Cardiac muscle cell (in vitro differentiated cells and primary cell): ENCODE measurements at regions not wholly inside any gene's neighbourhood (a gene's known extent, or its start where the extent isn't known, plus 50 kb on each side); places are given as distances from the start of the nearest gene placed in this dataset.

Experiments used
- DNase-seq, 2 donors: peaks; one replicate each; pipeline versions ENCODE4 v3.0.0 to v3.0.0-alpha.2; 2010 to 2017; ENCODE audit warnings: low read depth in 1 of 2, low spot score in 1 of 2
- H3K27ac ChIP-seq: fragments of 200-600 bp; sonication (generic); 2 replicates; pipeline ENCODE4 v1.5.1; 2016
- H3K27me3 ChIP-seq: fragments of 200-600 bp; sonication (generic); 2 replicates; pipeline ENCODE4 v1.6.0; 2016; ENCODE audit warnings: control low read depth
- H3K36me3 ChIP-seq: fragments of 200-600 bp; sonication (generic); 2 replicates; pipeline ENCODE4 v1.5.1; 2016; ENCODE audit warnings: control low read depth
- H3K4me1 ChIP-seq: fragments of 200-600 bp; sonication (generic); 2 replicates; pipeline ENCODE4 v1.8.1; 2017; ENCODE audit warnings: low read depth, mild to moderate bottlenecking, mixed run types
- H3K4me3 ChIP-seq: fragments of 200-600 bp; sonication (generic); 2 replicates; pipeline ENCODE4 v1.5.1; 2016; ENCODE audit warnings: mild to moderate bottlenecking
- H3K9me3 ChIP-seq: fragments of 200-600 bp; sonication (generic); 2 replicates; pipeline ENCODE4 v1.5.1; 2017; ENCODE audit warnings: low read depth, mild to moderate bottlenecking, control low read depth
- CTCF ChIP-seq: IDR thresholded peaks from 2 replicates; pipeline ENCODE4 v1.5.1; 2012; ENCODE audit warnings: low read depth, mild to moderate bottlenecking, low read length

GRCh38 chr3:187518207-187518606, 150.0 kb downstream of the RTP4 start:
- H3K27ac ChIP-seq: no peak overlapping the region
- H3K27me3 ChIP-seq: no peaks in the 10 kb centered on the region
- H3K4me1 ChIP-seq: no peaks in the 10 kb centered on the region
- H3K9me3 ChIP-seq: no peaks in the 10 kb centered on the region
- H3K4me3 ChIP-seq: no peak overlapping the region
- TF ChIP-seq CTCF: no peak
- H3K36me3 ChIP-seq: no peaks in the 10 kb centered on the region
- DNase-seq: no peak

- no peak overlapping the region for H3K4me3 ChIP-seq
- no peak overlapping the region for H3K27ac ChIP-seq
- peaks cover 4% of the 10 kb centered on the region for H3K9me3 ChIP-seq
- DNase-seq: no peak
- H3K36me3 ChIP-seq: no peaks in the 10 kb centered on the region
- no peak for TF ChIP-seq CTCF
- H3K4me1 ChIP-seq: no peaks in the 10 kb centered on the region
- no peaks in the 10 kb centered on the region for H3K27me3 ChIP-seq
These were observed 148.4 kb downstream of the RTP4 start for GRCh38 chr3:187516446-187517185.

GRCh38 chr3:187507905-187508304, 139.7 kb downstream of the RTP4 start:
- H3K27me3 ChIP-seq: no peaks in the 10 kb centered on the region
- TF ChIP-seq CTCF: no peak
- peaks cover 4% of the 10 kb centered on the region for H3K9me3 ChIP-seq
- no peak overlapping the region for H3K27ac ChIP-seq
- H3K4me3 ChIP-seq: no peak overlapping the region
- no peaks in the 10 kb centered on the region for H3K36me3 ChIP-seq
- DNase-seq: no peak
- H3K4me1 ChIP-seq: no peaks in the 10 kb centered on the region

- no peaks in the 10 kb centered on the region for H3K36me3 ChIP-seq
- no peaks in the 10 kb centered on the region for H3K27me3 ChIP-seq
- no peak overlapping the region for H3K27ac ChIP-seq
- peaks cover 2% of the 10 kb centered on the region for H3K9me3 ChIP-seq
- no peak overlapping the region for H3K4me3 ChIP-seq
- no peak for TF ChIP-seq CTCF
- no peaks in the 10 kb centered on the region for H3K4me1 ChIP-seq
- no peak for DNase-seq
These were observed 139.1 kb downstream of the RTP4 start for GRCh38 chr3:187507266-187507665.

GRCh38 chr3:187504435-187504834, 136.2 kb downstream of the RTP4 start:
- Histone ChIP-seq H3K9me3 (no peaks in the 10 kb centered on the region), H3K4me1 (peaks cover 5% of the 10 kb centered on the region), H3K36me3 (no peaks in the 10 kb centered on the region), H3K27ac (no peak overlapping the region), H3K27me3 (no peaks in the 10 kb centered on the region), H3K4me3 (no peak overlapping the region)
- DNase-seq: no peak
- no peak for TF ChIP-seq CTCF
